ENCODE measurements at regions not wholly inside any gene's neighbourhood (a gene's known extent, or its start where the extent isn't known, plus 50 kb on each side); places are given as distances from the start of the nearest gene placed in this dataset.

DNA sequence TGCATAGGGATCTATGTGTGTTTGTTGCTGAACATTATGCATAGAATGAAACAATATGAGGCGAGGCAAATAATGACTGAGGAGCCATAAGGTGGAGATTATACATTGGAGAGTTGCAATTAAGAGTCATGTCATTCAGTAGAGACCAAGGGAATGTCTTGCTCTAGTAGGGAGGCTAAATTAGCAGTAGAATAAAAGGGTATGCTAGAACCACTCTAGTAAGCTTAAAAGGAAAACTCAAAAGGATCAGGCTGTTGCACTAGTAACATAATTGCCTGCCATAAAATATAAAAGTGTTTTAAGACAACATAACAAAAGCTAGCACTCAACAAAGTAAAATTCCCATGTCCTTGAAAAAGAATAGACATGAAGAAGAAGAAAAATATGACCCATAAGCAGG, 586.2 kb upstream of the DIAPH2 start:
- Histone ChIP-seq H3K23ac (ENCODE audit: insufficient read length) (no peak overlapping the region), H3K56ac (replicated peaks; ENCODE audit: insufficient read length, low read depth, low read length) (no peak overlapping the region), H3K27ac (ENCODE audit: low read depth, low read length) (no peak overlapping the region), H3K9me3 (ENCODE audit: insufficient read depth in 2 of 2, low read depth in 1 of 2, low read length in 1 of 2) (no peaks in the 10 kb centered on the region), H3K4me1 (replicated peaks in 1 of 4; ENCODE audit: control insufficient read depth in 3 of 4, insufficient read depth in 4 of 4, low read length in 3 of 4) (no peaks in the 10 kb centered on the region), H3K79me1 (ENCODE audit: low read depth, low read length) (no peaks in the 10 kb centered on the region), H3K36me3 (ENCODE audit: control insufficient read depth in 2 of 4, insufficient read depth in 4 of 4, low read length in 3 of 4) (no peaks in the 10 kb centered on the region), H3K27me3 (replicated peaks in 1 of 4; ENCODE audit: control insufficient read depth in 3 of 4, extremely low read depth in 1 of 4, insufficient read depth in 3 of 4, low read length in 3 of 4) (no peaks in the 10 kb centered on the region), H2BK15ac (ENCODE audit: low read length) (no peak overlapping the region), H2BK120ac (replicated peaks; ENCODE audit: low read depth, low read length) (no peak overlapping the region), H3K4me2 (ENCODE audit: insufficient read depth in 1 of 2, low read depth in 2 of 2, low read length in 2 of 2) (no peak overlapping the region), H2BK12ac (ENCODE audit: low read depth, low read length) (no peak overlapping the region), H2AK5ac (ENCODE audit: low read depth, low read length) (no peak overlapping the region), H3K14ac (ENCODE audit: insufficient read length) (no peak overlapping the region), H3K23me2 (ENCODE audit: low read depth, low read length) (no peaks in the 10 kb centered on the region), H4K8ac (ENCODE audit: extremely low read depth, insufficient read depth, low read length) (no peak overlapping the region), H3K4ac (replicated peaks; ENCODE audit: insufficient read length, low read depth, low read length) (no peak overlapping the region), H2BK5ac (ENCODE audit: low read depth, low read length) (no peak overlapping the region), H3K4me3 (ENCODE audit: extremely low read depth in 1 of 4, insufficient read depth in 2 of 4, low read depth in 3 of 4, low read length in 4 of 4) (no peak overlapping the region), H3K18ac (ENCODE audit: extremely low read depth, low read length) (no peak overlapping the region), H2AFZ (ENCODE audit: low read length) (no peak overlapping the region), H4K91ac (replicated peaks; ENCODE audit: insufficient read length, low read length) (no peak overlapping the region), H3K79me2 (ENCODE audit: control insufficient read depth in 1 of 2, insufficient read depth in 2 of 2, low read length in 2 of 2) (no peaks in the 10 kb centered on the region), H3K9ac (replicated peaks in 1 of 4; ENCODE audit: extremely low read depth in 1 of 4, low read depth in 3 of 4, low read length in 3 of 4) (no peak overlapping the region), H4K20me1 (replicated peaks in 1 of 2; ENCODE audit: control insufficient read depth in 1 of 2, insufficient read depth in 2 of 2, low read length in 2 of 2) (no peaks in the 10 kb centered on the region), H2BK20ac (ENCODE audit: low read length) (no peak overlapping the region), H4K5ac (ENCODE audit: insufficient read length, low read depth, low read length) (no peak overlapping the region)
- no peak for FAIRE-seq
- CTCF ChIA-PET (ENCODE audit: partially characterized antibody) = no interaction called here
- POLR2A ChIA-PET (ENCODE audit: partially characterized antibody) = no interaction called here
- no peak for DNase-seq (ENCODE audit: low read depth in 1 of 2, low spot score in 2 of 2)
- WGBS, 2 experiments (ENCODE audit: extremely low coverage in 1 of 2, insufficient coverage in 1 of 2, insufficient read length in 1 of 2, insufficient replicate concordance in 2 of 2, low coverage in 1 of 2, low lambda C conversion rate in 2 of 2, missing lambda C conversion rate in 1 of 2) = no CpG with 5 or more reads among the region's 1 CpG
- TF ChIP-seq KDM5A (IDR thresholded peaks at IDR 0.05; ENCODE audit: low read length) (no peak), KDM1A (IDR thresholded peaks at IDR 0.05; ENCODE audit: borderline replicate concordance, low read length) (no peak), EZH2 (IDR thresholded peaks at IDR 0.05; ENCODE audit: low read depth, low read length, severe bottlenecking) (no peak), SIN3A (conservative IDR thresholded peaks at IDR 0.05 in 1 of 2, IDR thresholded peaks at IDR 0.05 in 1 of 2; ENCODE audit: low read depth in 1 of 2, low read length in 2 of 2) (no peak), SUZ12 (IDR thresholded peaks at IDR 0.05; ENCODE audit: low read length) (no peak), TBP (IDR thresholded peaks at IDR 0.05; ENCODE audit: low read depth, low read length) (no peak), SP2 (IDR thresholded peaks at IDR 0.05; ENCODE audit: low read length) (no peak)

Data from H1 (cell line).